OCI-LY7 (cell line): ENCODE measurements at regions not wholly inside any gene's neighbourhood (a gene's known extent, or its start where the extent isn't known, plus 50 kb on each side); places are given as distances from the start of the nearest gene placed in this dataset.
"Not testable (repeated sequence)": the region's sequence is repeated elsewhere in the genome, so short reads cannot be mapped to it uniquely, and the experiment has no call there.

Source experiments
- CTCF ChIP-seq: fragments of 200-600 bp; sonication (generic); conservative IDR thresholded peaks from 2 replicates; pipeline ENCODE4 v1.5.1; 2014; ENCODE audit warnings: mild to moderate bottlenecking, antibody characterized with exemption, low read length, moderate library complexity, mixed read lengths
- EZH2phosphoT487 ChIP-seq: fragments of 200-600 bp; sonication (generic); IDR thresholded peaks from 2 replicates; pipeline ENCODE4 v1.6.1; 2018; ENCODE audit warnings: low read depth, borderline replicate concordance, mild to moderate bottlenecking, mixed run types, antibody characterized with exemption, low read length, moderate library complexity, mixed read lengths

- not testable (repeated sequence) for TF ChIP-seq CTCF, EZH2phosphoT487
Measured at GRCh38 chr2:18266699-18267098, 293.8 kb downstream of the RDH14 start.
